HG02938 (cell line): ENCODE measurements at regions not wholly inside any gene's neighbourhood (a gene's known extent, or its start where the extent isn't known, plus 50 kb on each side); places are given as distances from the start of the nearest gene placed in this dataset.
A peak's percentile ranks its signal among the peaks of the same experiment; 100 is the strongest.
"Not testable (repeated sequence)": the region's sequence is repeated elsewhere in the genome, so short reads cannot be mapped to it uniquely, and the experiment has no call there.

Source experiments
- ATAC-seq: cut with Tn5 transposase; IDR thresholded peaks from one replicate; pipeline ENCODE4 v1.9.1; 2021; ENCODE audit warnings: mild to moderate bottlenecking, moderate library complexity; ENCODE audit not compliant: unreplicated experiment

GRCh38 chr12:24381790-24382189 lies 432.3 kb upstream of the SOX5 start:
- no peak for ATAC-seq

- no peak for ATAC-seq
Measured at GRCh38 chr12:24379861-24380521, 430.5 kb upstream of the SOX5 start.

- ATAC-seq = no peak
Measured at GRCh38 chr12:24379433-24379832, 430.0 kb upstream of the SOX5 start.

- ATAC-seq = peak; percentile 91
Measured at GRCh38 chr12:24378548-24379407, 429.3 kb upstream of the SOX5 start.

GRCh38 chr12:24374452-24374851 lies 425.0 kb upstream of the SOX5 start:
- ATAC-seq = no peak

- no peak for ATAC-seq
Measured at GRCh38 chr12:24373004-24373403, 423.5 kb upstream of the SOX5 start.

GRCh38 chr12:24366514-24366913 lies 417.0 kb upstream of the SOX5 start:
- ATAC-seq = no peak

- ATAC-seq = no peak
Measured at GRCh38 chr12:24364921-24365320, 415.5 kb upstream of the SOX5 start.

- no peak for ATAC-seq
Measured at GRCh38 chr12:24363177-24363754, 413.8 kb upstream of the SOX5 start.

GRCh38 chr12:24361877-24362580 lies 412.6 kb upstream of the SOX5 start:
- no peak for ATAC-seq

- ATAC-seq = peak; percentile 80
Measured at GRCh38 chr12:24360907-24361306, 411.4 kb upstream of the SOX5 start.

GRCh38 chr12:24360461-24360860 lies 411.0 kb upstream of the SOX5 start:
- ATAC-seq = peak; percentile 47

- ATAC-seq = no peak
Measured at GRCh38 chr12:24360057-24360456, 410.6 kb upstream of the SOX5 start.

- ATAC-seq = no peak
Measured at GRCh38 chr12:24359418-24359817, 409.9 kb upstream of the SOX5 start.

- ATAC-seq = peak; percentile 69
Measured at GRCh38 chr12:24356240-24356804, 406.9 kb upstream of the SOX5 start.

GRCh38 chr12:24352363-24352762 lies 402.9 kb upstream of the SOX5 start:
- ATAC-seq = no peak

- ATAC-seq = no peak
Measured at GRCh38 chr12:24349051-24349799, 399.8 kb upstream of the SOX5 start.

GRCh38 chr12:24348180-24348579 lies 398.7 kb upstream of the SOX5 start:
- not testable (repeated sequence) for ATAC-seq

GRCh38 chr12:24328261-24328660 lies 378.8 kb upstream of the SOX5 start:
- ATAC-seq = no peak

- ATAC-seq = no peak
Measured at GRCh38 chr12:24325331-24325730, 375.9 kb upstream of the SOX5 start.
